ENCODE measurements at regions not wholly inside any gene's neighbourhood (a gene's known extent, or its start where the extent isn't known, plus 50 kb on each side); places are given as distances from the start of the nearest gene placed in this dataset.

- no peaks in the 10 kb centered on the region for H3K36me3 ChIP-seq
- no peaks in the 10 kb centered on the region for H3K9me3 ChIP-seq
- no peak overlapping the region for H3K27ac ChIP-seq
- TF ChIP-seq CTCF (IDR thresholded peaks at IDR 0.05) (no peak), POLR2A (IDR thresholded peaks at IDR 0.05) (no peak)
- no peaks in the 10 kb centered on the region for H3K4me1 ChIP-seq
- H3K4me3 ChIP-seq, result no peak overlapping the region
- DNase-seq, result no peak
- H3K27me3 ChIP-seq, result no peaks in the 10 kb centered on the region
- intact Hi-C loops (cut with DNase I), result no loop called here
- no peak for ATAC-seq
These were observed 666.3 kb upstream of the GRIA3 start for GRCh38 chrX:122517786-122518185.

DNA sequence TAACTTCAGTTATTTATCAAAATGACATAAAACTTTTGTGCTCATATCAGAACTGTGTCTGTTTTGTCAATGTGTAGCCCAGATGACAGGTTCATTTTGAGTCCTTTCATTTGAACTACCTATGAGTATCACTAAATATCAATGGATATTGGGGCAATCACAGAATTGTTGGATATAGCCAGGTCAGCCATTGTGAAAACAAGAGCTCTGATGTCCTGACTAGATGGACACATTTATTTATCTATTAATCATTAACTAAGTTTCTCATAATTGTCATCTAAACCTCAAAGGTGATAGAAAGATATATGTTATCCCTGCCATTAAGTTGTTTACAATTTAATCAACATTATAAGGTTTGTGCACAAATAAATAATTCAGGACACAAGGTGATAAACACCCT lies 638.3 kb upstream of the GRIA3 start:
- no peaks in the 10 kb centered on the region for H3K27me3 ChIP-seq
- intact Hi-C loops (cut with DNase I), result no loop called here
- no peak overlapping the region for H3K27ac ChIP-seq
- TF ChIP-seq CTCF (IDR thresholded peaks at IDR 0.05), result no peak
- no peak for TF ChIP-seq POLR2A (IDR thresholded peaks at IDR 0.05)
- H3K36me3 ChIP-seq, result no peaks in the 10 kb centered on the region
- no peaks in the 10 kb centered on the region for H3K4me1 ChIP-seq
- H3K9me3 ChIP-seq, result no peaks in the 10 kb centered on the region
- ATAC-seq (peak in 3 of 4 donors; percentile 48 to 60 (median 58)), DNase-seq (no peak)
- no peak overlapping the region for H3K4me3 ChIP-seq

DNA sequence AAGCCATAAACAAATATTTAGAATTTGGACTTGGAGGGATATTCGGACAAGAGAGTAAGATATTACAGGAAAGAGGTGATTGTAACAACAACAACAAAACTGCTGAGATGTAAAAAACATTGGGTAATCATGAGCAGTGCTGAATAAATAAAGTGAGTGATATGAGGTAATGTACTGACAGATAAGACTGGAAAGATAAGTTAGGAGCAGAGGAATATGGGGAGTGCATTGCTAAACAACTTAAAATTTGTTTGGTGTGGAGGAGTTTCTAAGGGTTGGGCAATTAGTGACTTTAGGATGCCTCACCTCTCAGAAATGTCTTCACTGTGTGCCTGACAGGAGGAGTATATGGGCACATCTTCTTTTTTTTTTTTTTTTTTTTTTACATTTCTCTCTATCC lies 637.8 kb upstream of the GRIA3 start:
- no peaks in the 10 kb centered on the region for H3K36me3 ChIP-seq
- no peak for DNase-seq
- ATAC-seq, result peak; percentile 63 to 91 (median 84)
- intact Hi-C loops (cut with DNase I), result no loop called here
- no peaks in the 10 kb centered on the region for H3K27me3 ChIP-seq
- no peak overlapping the region for H3K27ac ChIP-seq
- H3K4me1 ChIP-seq, result no peaks in the 10 kb centered on the region
- no peak for TF ChIP-seq POLR2A (IDR thresholded peaks at IDR 0.05)
- no peak for TF ChIP-seq CTCF (IDR thresholded peaks at IDR 0.05)
- WGBS (ENCODE audit: insufficient coverage, low coverage, low lambda C conversion rate, missing lambda C conversion rate), result 39% methylated on average over 1 of the region's 1 CpG
- no peak overlapping the region for H3K4me3 ChIP-seq
- H3K9me3 ChIP-seq, result no peaks in the 10 kb centered on the region

- Histone ChIP-seq H3K27me3 (no peaks in the 10 kb centered on the region), H3K27ac (no peak overlapping the region), H3K4me1 (no peaks in the 10 kb centered on the region), H3K4me3 (no peak overlapping the region), H3K36me3 (no peaks in the 10 kb centered on the region), H3K9me3 (no peaks in the 10 kb centered on the region)
- WGBS (ENCODE audit: insufficient coverage, low coverage, low lambda C conversion rate, missing lambda C conversion rate), result 64% methylated on average over 3 of the region's 3 CpGs
- DNase-seq, result no peak
- TF ChIP-seq POLR2A (IDR thresholded peaks at IDR 0.05), result no peak
- TF ChIP-seq CTCF (IDR thresholded peaks at IDR 0.05), result no peak
- ATAC-seq, result no peak
- intact Hi-C loops (cut with DNase I), result no loop called here
These were observed 631.7 kb upstream of the GRIA3 start for GRCh38 chrX:122552286-122552800.

DNA sequence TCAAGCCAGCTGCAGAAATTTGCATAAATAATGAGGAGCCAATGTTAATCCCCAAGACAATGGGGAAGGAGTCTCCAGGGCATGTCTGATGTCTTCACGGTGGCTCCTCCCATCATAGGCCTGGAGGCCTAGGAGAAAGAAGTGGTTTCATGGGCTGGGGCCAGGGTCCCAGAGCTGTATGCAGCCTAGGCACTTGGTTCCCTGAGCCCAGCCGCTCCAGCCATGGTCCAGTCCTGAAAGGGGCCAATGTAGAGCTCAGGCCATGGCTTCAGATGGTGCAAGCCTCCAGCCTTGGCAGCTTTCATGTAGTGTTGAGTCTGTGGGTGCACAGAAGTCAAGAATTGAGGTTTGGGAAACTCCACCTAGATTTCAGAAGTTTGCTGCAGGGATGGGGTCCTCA lies 628.2 kb upstream of the GRIA3 start:
- Histone ChIP-seq H3K27me3 (no peaks in the 10 kb centered on the region), H3K4me3 (no peak overlapping the region), H3K36me3 (no peaks in the 10 kb centered on the region), H3K9me3 (no peaks in the 10 kb centered on the region), H3K27ac (no peak overlapping the region), H3K4me1 (no peaks in the 10 kb centered on the region)
- no peak for DNase-seq
- no CpG with 5 or more reads among the region's 2 CpGs for WGBS (ENCODE audit: insufficient coverage, low coverage, low lambda C conversion rate, missing lambda C conversion rate)
- no peak for TF ChIP-seq POLR2A (IDR thresholded peaks at IDR 0.05)
- no peak for TF ChIP-seq CTCF (IDR thresholded peaks at IDR 0.05)
- intact Hi-C loops (cut with DNase I), result no loop called here
- no peak for ATAC-seq
